ENCODE measurements at regions not wholly inside any gene's neighbourhood (a gene's known extent, or its start where the extent isn't known, plus 50 kb on each side); places are given as distances from the start of the nearest gene placed in this dataset.
"Not testable (repeated sequence)": the region's sequence is repeated elsewhere in the genome, so short reads cannot be mapped to it uniquely, and the experiment has no call there.

DNA sequence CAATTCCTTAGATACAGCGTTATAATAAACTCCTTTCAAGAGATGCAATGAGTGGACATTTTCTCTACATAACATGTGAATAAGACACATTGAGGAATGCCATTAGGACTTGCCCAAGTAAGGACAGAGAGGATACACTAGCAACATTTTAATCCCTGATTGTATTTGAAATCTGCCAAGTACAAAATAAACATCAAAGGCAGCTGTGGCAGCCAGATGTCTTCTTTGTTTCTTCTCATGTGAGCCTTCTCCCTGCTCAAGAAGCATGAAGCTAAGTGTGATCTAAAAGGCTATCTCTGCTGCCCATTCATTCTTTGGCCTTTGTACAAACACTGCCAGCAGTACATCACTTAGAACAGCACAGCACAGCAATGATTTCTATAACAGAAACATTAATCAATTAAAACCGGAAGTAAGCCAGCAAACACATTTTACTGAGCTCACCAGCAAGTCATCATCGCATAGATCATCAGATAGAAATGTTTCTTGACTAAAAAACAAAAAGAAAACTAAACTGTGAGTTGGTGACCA, 364.0 kb downstream of the CNTN6 start:
- intact Hi-C loops (cut with DNase I): no loop called here
- ATAC-seq (ENCODE audit: poor library complexity): no peak
- DNase-seq: no peak

DNA sequence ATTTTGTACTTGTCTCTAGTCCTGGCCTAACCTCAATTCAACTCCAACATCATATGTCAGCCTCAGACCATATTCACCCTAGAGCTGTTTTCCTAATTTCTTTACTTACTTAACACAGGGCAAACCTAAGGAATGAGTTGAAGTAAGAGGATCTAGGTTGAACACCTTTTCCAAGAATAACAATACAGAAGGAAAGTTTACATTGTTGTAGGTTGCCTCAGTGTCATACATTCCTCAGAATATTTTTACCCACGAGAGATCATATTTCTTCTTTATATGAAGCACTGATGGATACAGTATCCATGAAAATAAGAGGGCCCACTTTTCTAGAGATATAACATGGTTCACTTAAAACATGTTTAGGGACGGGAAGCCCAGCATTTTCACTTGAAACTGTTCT, 369.5 kb downstream of the CNTN6 start:
- ATAC-seq (ENCODE audit: poor library complexity) (no peak), DNase-seq (no peak)
- intact Hi-C loops (cut with DNase I): no loop called here

DNA sequence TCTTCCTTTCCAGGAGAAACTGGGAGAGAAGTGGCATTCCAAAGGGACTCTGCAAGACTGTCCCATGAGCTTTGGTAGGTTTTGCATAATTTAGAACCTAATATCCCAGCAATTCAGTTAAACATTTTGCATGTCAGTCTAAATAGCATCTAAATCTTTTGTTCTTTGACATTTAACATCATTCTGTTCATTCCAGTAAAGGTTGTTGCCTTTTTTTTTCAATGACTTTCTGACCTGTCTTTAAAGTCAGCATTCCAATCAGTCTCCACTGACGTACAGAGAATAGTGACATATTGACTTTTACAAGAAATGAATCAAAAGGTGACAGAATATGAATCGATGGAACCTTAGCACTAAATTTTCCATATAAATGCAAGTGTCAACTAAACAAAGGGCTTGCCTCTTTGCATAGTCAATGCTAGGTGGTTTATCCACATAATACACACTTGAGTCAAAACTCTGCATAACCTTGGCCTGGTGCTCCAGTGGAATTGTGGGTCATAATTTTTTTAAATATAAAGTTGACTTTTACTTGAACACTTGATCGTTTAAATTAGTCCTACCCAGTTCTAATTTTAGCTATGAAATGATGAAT, 370.1 kb downstream of the CNTN6 start:
- intact Hi-C loops (cut with DNase I): no loop called here
- DNase-seq (no peak), ATAC-seq (ENCODE audit: poor library complexity) (no peak)

- not testable (repeated sequence) for DNase-seq
Measured at GRCh38 chr3:1465091-1465490, 372.3 kb downstream of the CNTN6 start.

GRCh38 chr3:1468145-1468544, 375.3 kb downstream of the CNTN6 start:
- intact Hi-C loops (cut with DNase I): no loop called here

More at GRCh38 chr3:1465091-1465490, 372.3 kb downstream of the CNTN6 start:
- intact Hi-C loops (cut with DNase I); ATAC-seq (ENCODE audit: poor library complexity): not testable (repeated sequence)

DNA sequence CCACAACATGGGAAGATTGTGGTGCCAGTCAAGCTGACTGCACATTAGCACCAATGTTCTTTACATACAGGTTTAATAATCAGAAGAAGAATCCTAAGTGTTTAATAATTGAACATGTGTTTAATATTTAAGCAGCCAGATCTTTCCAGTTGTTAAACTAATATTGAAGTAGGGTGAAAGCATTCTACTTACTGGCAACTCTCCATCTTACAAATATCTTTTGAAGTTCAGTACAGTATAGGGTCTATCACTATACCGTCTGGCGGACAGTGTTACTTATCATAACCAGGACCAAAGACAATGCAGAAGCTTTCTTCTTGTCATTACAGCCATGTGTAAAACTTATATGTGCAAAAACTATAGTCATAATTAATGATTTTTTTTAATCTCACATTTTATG, 376.4 kb downstream of the CNTN6 start:
- DNase-seq (no peak), ATAC-seq (ENCODE audit: poor library complexity) (no peak)
- intact Hi-C loops (cut with DNase I): no loop called here

More at GRCh38 chr3:1468145-1468544, 375.3 kb downstream of the CNTN6 start:
- DNase-seq: no peak
- ATAC-seq (ENCODE audit: poor library complexity): no peak

DNA sequence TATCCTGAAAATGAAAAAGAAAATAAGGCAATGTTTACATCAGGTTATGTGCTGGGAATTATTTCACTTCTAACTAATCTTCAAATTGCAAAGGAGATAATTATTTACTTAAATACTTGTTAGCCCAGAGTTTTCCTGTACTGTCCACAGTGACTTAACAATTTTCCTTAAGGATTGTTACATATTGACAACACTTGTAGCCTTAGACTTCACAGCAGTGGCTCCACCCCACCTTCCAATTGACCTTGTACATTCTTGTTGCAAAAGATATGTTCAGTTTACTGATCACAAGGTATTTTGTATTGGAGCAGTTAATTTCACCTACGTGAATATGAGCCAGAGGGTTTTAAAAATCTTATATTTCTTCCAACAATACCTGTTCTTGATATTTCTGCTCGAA, 376.9 kb downstream of the CNTN6 start:
- intact Hi-C loops (cut with DNase I): no loop called here
- ATAC-seq (ENCODE audit: poor library complexity) (no peak), DNase-seq (no peak)

DNA sequence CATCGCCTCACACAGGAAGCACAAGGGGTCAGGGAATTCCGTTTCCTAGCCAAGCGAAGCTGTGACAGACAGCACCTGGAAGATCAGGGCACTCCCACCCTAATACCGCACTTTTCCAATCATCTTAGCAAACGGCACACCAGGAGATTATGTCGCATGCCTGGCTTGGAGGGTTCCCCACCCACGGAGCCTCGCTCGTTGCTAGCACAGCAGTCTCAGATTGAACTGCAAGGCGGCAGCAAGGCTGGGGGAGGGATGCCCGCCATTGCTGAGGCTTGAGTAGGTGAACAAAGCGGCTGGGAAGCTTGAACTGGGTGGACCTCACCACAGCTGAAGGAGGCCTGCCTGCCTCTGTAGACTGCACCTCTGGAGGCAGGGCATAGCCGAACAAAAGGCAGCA, 384.8 kb downstream of the CNTN6 start:
- ATAC-seq (ENCODE audit: poor library complexity) (no peak), DNase-seq (no peak)
- intact Hi-C loops (cut with DNase I): no loop called here

GRCh38 chr3:1495466-1495865, 402.6 kb downstream of the CNTN6 start:
- DNase-seq: no peak
- intact Hi-C loops (cut with DNase I): no loop called here

DNA sequence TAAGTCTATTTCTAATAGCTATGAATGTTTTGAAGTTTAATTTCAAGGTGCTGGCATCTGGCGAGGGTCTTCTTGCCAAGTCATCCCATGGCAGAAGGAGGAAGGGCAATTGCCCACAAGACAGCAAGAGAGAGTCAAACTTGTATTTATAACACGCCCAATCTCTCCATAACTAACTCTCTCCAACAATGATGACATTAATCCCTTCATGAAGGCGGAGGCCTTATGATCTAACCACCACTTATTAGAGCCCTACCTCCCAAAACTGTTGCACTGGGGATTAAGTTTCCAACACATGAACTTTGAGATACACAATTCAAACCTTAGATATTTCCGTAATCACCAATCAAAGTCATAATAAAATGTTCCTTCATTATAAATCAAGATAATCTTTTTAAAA, 406.9 kb downstream of the CNTN6 start:
- DNase-seq (no peak), ATAC-seq (ENCODE audit: poor library complexity) (no peak)
- intact Hi-C loops (cut with DNase I): no loop called here

More at GRCh38 chr3:1495466-1495865, 402.6 kb downstream of the CNTN6 start:
- ATAC-seq (ENCODE audit: poor library complexity): no peak

DNA sequence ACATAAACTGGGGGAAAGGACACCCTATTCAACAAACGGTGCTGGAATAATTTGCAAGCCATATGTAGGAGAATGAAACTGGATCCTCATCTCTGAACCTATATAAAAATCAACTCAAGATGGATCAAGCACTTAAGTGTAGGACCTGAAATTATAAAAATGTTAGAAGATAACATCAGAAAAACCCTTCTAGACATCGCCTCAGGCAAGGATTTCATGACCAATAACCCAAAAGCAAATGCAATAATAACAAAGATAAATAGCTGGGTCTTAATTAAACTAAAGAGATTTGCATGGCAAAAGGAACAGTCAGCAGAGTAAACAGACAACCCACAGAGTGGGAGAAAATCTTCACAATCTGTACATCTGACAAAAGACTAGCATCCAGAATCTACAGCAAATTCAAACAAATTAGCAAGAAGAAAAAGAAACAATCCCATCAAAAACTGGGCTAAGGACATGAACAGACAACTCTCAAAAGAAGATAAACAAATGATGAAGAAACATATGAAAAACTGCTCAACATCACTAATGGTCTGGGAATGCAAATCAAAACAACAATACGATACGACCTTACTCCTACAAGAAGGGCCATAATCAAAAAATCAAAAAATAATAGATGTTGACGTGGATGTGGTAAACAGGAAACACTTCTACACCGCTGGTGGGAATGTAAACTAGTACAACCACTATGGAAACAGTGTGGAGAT, 408.7 kb downstream of the CNTN6 start:
- DNase-seq (no peak), ATAC-seq (ENCODE audit: poor library complexity) (no peak)
- intact Hi-C loops (cut with DNase I): no loop called here

DNA sequence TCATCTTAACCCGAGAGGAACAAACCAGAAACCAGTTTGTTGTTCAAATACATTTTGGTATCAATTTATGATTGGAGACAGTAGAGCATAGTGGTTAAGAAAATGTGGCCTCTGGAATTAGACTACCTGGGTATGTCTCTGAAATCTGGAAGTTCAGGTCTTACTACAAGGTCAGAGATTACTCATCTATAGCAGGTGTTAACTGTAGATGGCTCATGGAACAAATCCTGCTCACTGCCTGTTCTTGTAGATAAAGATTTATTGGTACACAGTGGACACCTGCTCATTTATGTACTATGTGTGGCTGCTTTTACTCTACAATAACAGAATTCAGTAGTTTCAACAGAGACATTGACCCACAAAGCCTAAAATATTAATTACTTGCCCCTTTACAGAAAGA, 413.3 kb downstream of the CNTN6 start:
- no peak for ATAC-seq (ENCODE audit: poor library complexity)
- DNase-seq: no peak
- intact Hi-C loops (cut with DNase I): no loop called here

DNA sequence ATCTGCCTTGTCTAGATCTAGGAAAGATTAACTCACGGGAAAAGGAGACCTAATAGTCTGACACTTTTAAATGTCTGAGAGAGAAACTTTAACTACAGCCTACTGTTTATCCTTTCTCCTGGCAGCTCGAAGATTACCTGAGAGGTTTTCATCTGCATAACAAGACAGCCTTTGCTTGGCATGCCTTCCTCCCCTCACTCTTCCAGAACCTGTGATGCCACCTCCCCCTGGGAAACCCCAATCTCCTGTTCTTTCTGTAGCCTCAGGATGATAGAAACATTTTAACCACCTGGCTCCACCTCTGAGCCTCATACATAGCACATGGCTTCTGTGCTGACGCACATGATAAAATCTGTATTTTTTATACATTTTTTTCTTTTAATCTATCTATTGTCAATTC, 420.8 kb downstream of the CNTN6 start:
- DNase-seq (no peak), ATAC-seq (ENCODE audit: poor library complexity) (no peak)
- intact Hi-C loops (cut with DNase I): no loop called here

DNA sequence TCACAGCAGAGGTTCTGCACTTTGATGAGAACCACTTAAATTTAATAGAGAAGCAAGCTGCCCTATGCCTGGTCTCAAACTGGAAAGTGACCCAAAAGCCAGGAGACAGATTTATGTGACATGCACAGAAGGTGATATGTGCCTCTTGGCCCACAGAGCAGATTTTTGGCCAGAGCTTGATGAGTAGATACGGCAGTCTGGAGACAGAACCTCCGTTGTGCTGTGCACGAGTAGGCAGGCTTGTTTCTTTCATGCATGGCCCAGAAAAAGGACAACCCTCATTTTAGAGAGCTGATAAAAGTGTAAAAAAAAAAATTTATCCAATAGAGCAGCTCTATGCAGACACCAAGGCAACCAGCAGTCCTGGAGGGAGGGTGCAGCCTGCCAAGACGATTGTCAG, 423.1 kb downstream of the CNTN6 start:
- ATAC-seq (ENCODE audit: poor library complexity): no peak
- DNase-seq: no peak
- intact Hi-C loops (cut with DNase I): no loop called here

DNA sequence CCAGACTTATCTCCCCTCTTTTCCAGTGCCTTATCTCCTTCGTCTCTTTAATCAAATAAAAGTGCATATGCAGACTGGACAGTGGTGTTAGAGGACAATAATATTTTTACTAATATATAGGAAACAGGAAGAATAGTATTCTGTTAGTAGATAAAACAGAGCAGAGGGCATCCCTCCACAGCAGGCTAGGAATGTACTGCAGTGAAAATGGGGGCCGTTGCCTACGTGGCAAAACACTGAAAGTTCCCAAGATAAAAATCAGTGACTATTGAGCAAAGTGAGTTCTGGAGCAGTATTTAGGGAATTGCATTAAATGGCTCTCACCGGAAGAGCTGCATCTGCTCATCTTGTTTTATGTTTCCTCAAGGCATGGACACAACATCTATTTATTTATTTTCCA, 435.0 kb downstream of the CNTN6 start:
- DNase-seq: no peak
- ATAC-seq (ENCODE audit: poor library complexity): no peak
- intact Hi-C loops (cut with DNase I): no loop called here

- ATAC-seq (ENCODE audit: poor library complexity) (no peak), DNase-seq (no peak)
- intact Hi-C loops (cut with DNase I): no loop called here
Measured at GRCh38 chr3:1528621-1529020, 435.8 kb downstream of the CNTN6 start.

DNA sequence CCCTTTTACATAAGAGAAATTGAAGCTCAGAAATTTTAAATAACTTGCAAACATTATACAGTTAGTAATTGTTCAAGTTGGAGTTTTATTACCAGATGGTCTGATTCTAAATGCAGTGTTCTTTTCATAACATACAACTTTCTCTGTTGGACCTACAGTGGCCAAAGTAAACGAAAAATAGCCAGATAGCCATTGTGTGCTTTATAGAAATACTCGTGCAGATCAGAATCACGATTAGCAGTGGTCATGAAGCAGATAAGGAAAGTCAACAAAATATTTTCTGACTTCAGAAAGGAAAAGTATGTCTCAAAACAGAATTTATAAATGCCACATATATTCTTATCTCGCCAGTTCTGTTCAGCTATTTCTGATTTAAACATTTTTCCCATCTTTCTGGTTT, 436.9 kb downstream of the CNTN6 start:
- ATAC-seq (ENCODE audit: poor library complexity): no peak
- DNase-seq: no peak
- intact Hi-C loops (cut with DNase I): no loop called here

- intact Hi-C loops (cut with DNase I): no loop called here
- no peak for ATAC-seq (ENCODE audit: poor library complexity)
- DNase-seq: no peak
Measured at GRCh38 chr3:1531981-1532380, 439.2 kb downstream of the CNTN6 start.

- DNase-seq (no peak), ATAC-seq (ENCODE audit: poor library complexity) (no peak)
- intact Hi-C loops (cut with DNase I): no loop called here
Measured at GRCh38 chr3:1532935-1533606, 440.2 kb downstream of the CNTN6 start.

DNA sequence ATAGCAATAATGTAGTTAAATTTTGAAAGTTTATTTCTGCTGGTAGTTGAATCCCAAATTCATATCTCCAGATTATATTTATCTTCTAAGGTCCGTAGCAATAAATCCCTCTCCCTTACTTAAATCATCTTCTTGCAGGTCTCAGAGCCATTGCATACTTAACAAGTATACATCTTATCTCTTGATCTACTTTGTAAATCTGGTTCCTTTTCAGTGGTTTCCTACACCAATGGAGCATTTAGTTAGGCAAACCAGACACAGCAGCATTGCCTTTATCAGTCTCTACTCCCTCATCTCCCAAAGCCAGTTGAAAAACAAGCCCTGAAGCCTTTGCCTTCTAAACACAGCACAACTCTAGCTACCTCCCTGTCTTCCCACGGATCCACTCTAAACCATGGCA, 440.9 kb downstream of the CNTN6 start:
- DNase-seq (no peak), ATAC-seq (ENCODE audit: poor library complexity) (no peak)
- intact Hi-C loops (cut with DNase I): no loop called here
